WERI-Rb-1 (cell line): ENCODE measurements at regions not wholly inside any gene's neighbourhood (a gene's known extent, or its start where the extent isn't known, plus 50 kb on each side); places are given as distances from the start of the nearest gene placed in this dataset.

Experiments
- DNase-seq: peaks from one replicate; pipeline ENCODE4 v3.0.0-alpha.2; 2020
- H3K27ac ChIP-seq: fragments of 250-450 bp; sonication (Bioruptor Pico); 2 replicates; pipeline ENCODE4 v1.5.1; 2020; ENCODE audit warnings: mild to moderate bottlenecking, moderate library complexity
- H3K27me3 ChIP-seq: fragments of 250-450 bp; sonication (Bioruptor Pico); 2 replicates; pipeline ENCODE4 v1.5.1; 2021; ENCODE audit warnings: mild to moderate bottlenecking, low read depth, moderate library complexity; ENCODE audit not compliant: insufficient read depth, severe bottlenecking
- H3K36me3 ChIP-seq: fragments of 250-450 bp; sonication (Bioruptor Pico); 2 replicates; pipeline ENCODE4 v1.5.1; 2020; ENCODE audit warnings: mild to moderate bottlenecking, moderate library complexity
- H3K4me3 ChIP-seq: 2 replicates; pipeline ENCODE4 v1.5.1; 2011; ENCODE audit warnings: low read depth, mild to moderate bottlenecking, control low read depth, low read length
- H3K9me3 ChIP-seq: fragments of 250-450 bp; sonication (Bioruptor Pico); 2 replicates; pipeline ENCODE4 v1.5.1; 2021; ENCODE audit warnings: mild to moderate bottlenecking, moderate library complexity; ENCODE audit not compliant: severe bottlenecking
- CTCF ChIP-seq: IDR thresholded peaks from 2 replicates; pipeline ENCODE4 v1.5.1; 2011; ENCODE audit warnings: low read depth, mild to moderate bottlenecking, control low read depth, inconsistent platforms, low read length

- no peak overlapping the region for H3K27ac ChIP-seq
- no peaks in the 10 kb centered on the region for H3K36me3 ChIP-seq
- DNase-seq, result no peak
- no peak overlapping the region for H3K4me3 ChIP-seq
- TF ChIP-seq CTCF, result no peak
- H3K27me3 ChIP-seq, result no peaks in the 10 kb centered on the region
- H3K9me3 ChIP-seq, result no peaks in the 10 kb centered on the region
Measured at GRCh38 chr7:125530553-125530952, 600.9 kb upstream of the POT1 start.

- Histone ChIP-seq H3K4me3 (no peak overlapping the region), H3K27ac (no peak overlapping the region), H3K27me3 (no peaks in the 10 kb centered on the region), H3K9me3 (no peaks in the 10 kb centered on the region), H3K36me3 (no peaks in the 10 kb centered on the region)
- no peak for TF ChIP-seq CTCF
- DNase-seq, result no peak
Measured at GRCh38 chr7:125529249-125529648, 599.6 kb upstream of the POT1 start.

GRCh38 chr7:125526958-125527357 is 597.3 kb upstream of the POT1 start:
- Histone ChIP-seq H3K27ac (no peak overlapping the region), H3K36me3 (no peaks in the 10 kb centered on the region), H3K9me3 (no peaks in the 10 kb centered on the region), H3K27me3 (no peaks in the 10 kb centered on the region), H3K4me3 (no peak overlapping the region)
- TF ChIP-seq CTCF, result no peak
- DNase-seq, result no peak

GRCh38 chr7:125526092-125526491 is 596.5 kb upstream of the POT1 start:
- no peaks in the 10 kb centered on the region for H3K27me3 ChIP-seq
- no peak for DNase-seq
- H3K27ac ChIP-seq, result no peak overlapping the region
- no peak for TF ChIP-seq CTCF
- H3K9me3 ChIP-seq, result no peaks in the 10 kb centered on the region
- H3K4me3 ChIP-seq, result no peak overlapping the region
- H3K36me3 ChIP-seq, result no peaks in the 10 kb centered on the region

GRCh38 chr7:125516194-125516593 is 586.6 kb upstream of the POT1 start:
- Histone ChIP-seq H3K36me3 (no peaks in the 10 kb centered on the region), H3K4me3 (no peak overlapping the region), H3K27me3 (no peaks in the 10 kb centered on the region), H3K9me3 (no peaks in the 10 kb centered on the region), H3K27ac (no peak overlapping the region)
- DNase-seq, result no peak
- no peak for TF ChIP-seq CTCF

GRCh38 chr7:125512373-125512772 is 582.7 kb upstream of the POT1 start:
- DNase-seq, result no peak
- Histone ChIP-seq H3K9me3 (no peaks in the 10 kb centered on the region), H3K27me3 (no peaks in the 10 kb centered on the region), H3K27ac (no peak overlapping the region), H3K4me3 (no peak overlapping the region), H3K36me3 (no peaks in the 10 kb centered on the region)
- no peak for TF ChIP-seq CTCF
